K562 (cell line): ENCODE measurements at regions not wholly inside any gene's neighbourhood (a gene's known extent, or its start where the extent isn't known, plus 50 kb on each side); places are given as distances from the start of the nearest gene placed in this dataset.

Experiments
- ATAC-seq: fragments of 200-7000 bp; cut with Tn5 transposase; 3 replicates; pipeline ENCODE4 v1.9.1; 2020; ENCODE audit warnings: moderate library complexity
- BruUV-seq: library from RNA; stranded (reverse); fragments of 400-500 nt; replicated peaks from 2 replicates; lab custom pipeline; 2021; lab: Mats Ljungman, UMichigan
- CTCF ChIA-PET: fragments of 300-600 bp; formaldehyde crosslinking; extraction: SDS; loops from one replicate; lab custom pipeline; 2021; ENCODE audit warnings: low intra/inter-chr PET ratio; lab: Yijun Ruan, JAX
- POLR2A ChIA-PET: fragments of 300-600, 350-650 bp; sonication (Branson Sonifier 250); formaldehyde crosslinking; extraction: SDS; loops from one replicate; lab custom pipeline; 2021; ENCODE audit warnings: antibody characterized with exemption, inconsistent platforms; lab: Yijun Ruan, JAX
- DNase-seq, 4 experiments: peaks; one replicate each; pipeline versions ENCODE4 v3.0.0 to v3.0.0-alpha.2; 2011 to 2018; ENCODE audit warnings: low spot score in 3 of 4, mixed read lengths in 3 of 4; ENCODE audit errors: extremely low read depth in 1 of 4
- FAIRE-seq: peaks from 2 replicates; lab custom pipeline; 2011; peaks lifted over from hg19 to GRCh38; lab: Jason Lieb, UNC
- H2AFZ ChIP-seq: 2 replicates; pipeline ENCODE4 v1.6.0; 2011; ENCODE audit warnings: low read depth, low read length, control low read depth, inconsistent platforms
- H3K27ac ChIP-seq: fragments of 200-600 bp; 3 replicates; pipeline ENCODE4 v1.8.0; 2011; ENCODE audit warnings: low read depth, mild to moderate bottlenecking, control low read depth, inconsistent platforms, low read length, moderate library complexity, mixed read lengths; ENCODE audit errors: extremely low read depth
- H3K27me3 ChIP-seq, 2 experiments: fragments of 300-600 bp in 1 of 2; 2 replicates in 1 of 2; 3 replicates in 1 of 2; pipeline versions ENCODE4 v1.6.0 to v1.8.0; 2011; ENCODE audit warnings: inconsistent platforms in 2 of 2, low read length in 2 of 2, mild to moderate bottlenecking in 1 of 2, mixed read lengths in 1 of 2, moderate library complexity in 1 of 2; ENCODE audit not compliant: control insufficient read depth in 2 of 2, insufficient read depth in 2 of 2
- H3K36me3 ChIP-seq: fragments of 300-600 bp; 3 replicates; pipeline ENCODE4 v1.8.0; 2011; ENCODE audit warnings: mild to moderate bottlenecking, low read length, inconsistent platforms; ENCODE audit not compliant: control insufficient read depth, insufficient read depth
- H3K4me1 ChIP-seq, 2 experiments: fragments of 200-600 bp in 1 of 2; replicated peaks in 1 of 2; 2 replicates in 1 of 2; 3 replicates in 1 of 2; pipeline versions ENCODE4 v1.5.1 to v1.8.0; 2011; ENCODE audit warnings: inconsistent platforms in 2 of 2, low read length in 2 of 2, mild to moderate bottlenecking in 1 of 2, mixed read lengths in 1 of 2, moderate library complexity in 1 of 2; ENCODE audit not compliant: control insufficient read depth in 2 of 2, insufficient read depth in 2 of 2
- H3K4me2 ChIP-seq: 2 replicates; pipeline ENCODE4 v1.6.1; 2011; ENCODE audit warnings: low read length, control low read depth, inconsistent platforms, mixed read lengths; ENCODE audit not compliant: insufficient read depth
- H3K4me3 ChIP-seq: fragments of 200-600 bp; sonication (generic), shearing (Covaris generic); 2 replicates; pipeline ENCODE4 v1.5.1; 2016; ENCODE audit warnings: control low read depth, inconsistent platforms
- H3K79me2 ChIP-seq: fragments of 200-600 bp; 3 replicates; pipeline ENCODE4 v1.8.0; 2011; ENCODE audit warnings: low read length, inconsistent platforms; ENCODE audit not compliant: control insufficient read depth, insufficient read depth
- H3K9ac ChIP-seq, 2 experiments: 2 replicates each; pipeline versions ENCODE4 v1.6.0 to v1.6.1; 2011; ENCODE audit warnings: low read depth in 2 of 2, low read length in 2 of 2, control low read depth in 1 of 2, inconsistent platforms in 1 of 2, mild to moderate bottlenecking in 1 of 2, mixed read lengths in 1 of 2; ENCODE audit not compliant: insufficient read depth in 1 of 2
- H3K9me1 ChIP-seq: one replicate; pipeline ENCODE4 v1.6.0; 2011; ENCODE audit warnings: inconsistent platforms, mild to moderate bottlenecking, low read length, moderate library complexity; ENCODE audit not compliant: control insufficient read depth, insufficient read depth
- H3K9me3 ChIP-seq: replicated peaks from 2 replicates; pipeline ENCODE4 v1.5.1; 2011; ENCODE audit warnings: low read depth, low read length, inconsistent platforms; ENCODE audit not compliant: control insufficient read depth, insufficient read depth
- H4K20me1 ChIP-seq: replicated peaks from 2 replicates; pipeline ENCODE4 v1.6.1; 2011; ENCODE audit warnings: low read length, inconsistent platforms, mixed read lengths; ENCODE audit not compliant: control insufficient read depth, insufficient read depth
- C11orf30 ChIP-seq: fragments of 450-650 bp; IDR thresholded peaks from 2 replicates; pipeline ENCODE4 v1.6.1; 2016; ENCODE audit warnings: low read depth, mild to moderate bottlenecking
- CEBPB ChIP-seq: fragments of 450-650 bp; IDR thresholded peaks from 2 replicates; pipeline ENCODE4 v1.6.1; 2016; ENCODE audit warnings: missing genetic modification characterization, missing compliant biosample characterization
- CTCF ChIP-seq, 3 experiments: IDR thresholded peaks in 2 of 3; conservative IDR thresholded peaks in 1 of 3; 2 replicates each; pipeline ENCODE4 v1.5.1; 2011 to 2012; ENCODE audit warnings: low read length in 3 of 3, mild to moderate bottlenecking in 3 of 3, control low read depth in 2 of 3, improper control_type of control experiment in 1 of 3, inconsistent platforms in 1 of 3, low read depth in 1 of 3, mixed read lengths in 1 of 3, moderate library complexity in 1 of 3; ENCODE audit not compliant: insufficient read depth in 2 of 3
- MAFF ChIP-seq: IDR thresholded peaks from 2 replicates; pipeline ENCODE4 v1.6.1; 2012; ENCODE audit warnings: low read length, improper control_type of control experiment
- MAFG ChIP-seq: fragments of 450-650 bp; conservative IDR thresholded peaks from 2 replicates; pipeline ENCODE4 v1.6.1; 2016; ENCODE audit warnings: missing genetic modification characterization, missing compliant biosample characterization
- MAFK ChIP-seq: IDR thresholded peaks from 2 replicates; pipeline ENCODE4 v1.6.1; 2011; ENCODE audit warnings: low read length, improper control_type of control experiment
- MED1 ChIP-seq: sonication (generic); formaldehyde crosslinking; IDR thresholded peaks from 2 replicates; pipeline ENCODE4 v1.8.1; 2023; ENCODE audit warnings: missing genetic modification reagents, borderline replicate concordance
- POLR2AphosphoS5 ChIP-seq: IDR thresholded peaks from 2 replicates; pipeline ENCODE4 v1.6.1; 2011; ENCODE audit warnings: mild to moderate bottlenecking, low read depth, low read length, moderate library complexity; ENCODE audit not compliant: control insufficient read depth, insufficient read depth
- ZFPM2 ChIP-seq: fragments of 250-450 bp; sonication (Bioruptor Pico); IDR thresholded peaks from 2 replicates; pipeline ENCODE4 v1.5.1; 2022; ENCODE audit warnings: mild to moderate bottlenecking
- ZNF133 ChIP-seq: fragments of 250-450 bp; sonication (Bioruptor Pico); IDR thresholded peaks from 2 replicates; pipeline ENCODE4 v1.4.0; 2020; ENCODE audit warnings: mild to moderate bottlenecking
- ZNF316 ChIP-seq: fragments of 450-650 bp; IDR thresholded peaks from 2 replicates; pipeline ENCODE4 v1.6.1; 2016
- ZNF830 ChIP-seq: fragments of 250-450 bp; sonication (Bioruptor Pico); IDR thresholded peaks from 2 replicates; pipeline ENCODE4 v1.5.0; 2021; ENCODE audit warnings: mild to moderate bottlenecking
- WGBS: fragments of 100-300 bp; shearing (Covaris generic); methylation state at CpG from one replicate; pipeline ENCODE4 v1.1.6; 2016; ENCODE audit warnings: low coverage, mixed read lengths; ENCODE audit not compliant: insufficient coverage; ENCODE audit errors: missing lambda C conversion rate; 5-methylcytosine and 5-hydroxymethylcytosine counted together
- in situ Hi-C: fragments of 300-500 bp; cut with MboI; formaldehyde crosslinking; loops from 4 replicates; pipeline ENCODE4 v1.15.0; 2018; ENCODE audit warnings: inconsistent platforms, mixed read lengths
- intact Hi-C: fragments of 100-400 bp; cut with micrococcal nuclease; formaldehyde crosslinking; loops from 2 replicates; pipeline ENCODE4 v1.14.2; 2022
- TF ChIP-seq, protein P1 (sequence below): sonication (generic); formaldehyde crosslinking; IDR thresholded peaks from 2 replicates; pipeline ENCODE4 v1.8.0; 2022; ENCODE audit warnings: missing genetic modification reagents, mild to moderate bottlenecking, moderate library complexity, borderline replicate concordance
- TF ChIP-seq, protein P2 (sequence below): sonication (generic); formaldehyde crosslinking; IDR thresholded peaks from 2 replicates; pipeline ENCODE4 v1.8.0; 2022; ENCODE audit warnings: mild to moderate bottlenecking, low read depth, missing genetic modification reagents
- TF ChIP-seq, protein P3 (sequence below): sonication (generic); formaldehyde crosslinking; IDR thresholded peaks from 2 replicates; pipeline ENCODE4 v1.8.0; 2022; ENCODE audit warnings: missing genetic modification reagents, mild to moderate bottlenecking, borderline replicate concordance

GRCh38 chr3:17974206-17974841, 231.9 kb upstream of the TBC1D5 start:
- intact Hi-C loops (loop anchor here (10.0 kb wide), 1 partner anchor 540 kb away; no protein-coding TSS in a partner anchor), in situ Hi-C loops (no loop called here)
- H2AFZ ChIP-seq: no peak overlapping the region
- no peaks in the 10 kb centered on the region for H3K79me2 ChIP-seq
- CTCF ChIA-PET: no interaction called here
- no peaks in the 10 kb centered on the region for H3K9me1 ChIP-seq
- no TSS peak for BruUV-seq
- FAIRE-seq: no peak
- H3K4me2 ChIP-seq: no peak overlapping the region
- TF ChIP-seq CEBPB (tag) (no peak), ZNF316 (peak; percentile 95), C11orf30 (peak; percentile 90), CTCF (IDR thresholded peaks at IDR 0.05 in 2 of 3, conservative IDR thresholded peaks at IDR 0.05 in 1 of 3; ENCODE audit: insufficient read depth in 2 of 3, low read depth in 1 of 3, low read length in 3 of 3) (peak in 2 of 3 experiments; percentile 15 to 29; a peak in 1 of 6 replicates), MAFK (peak; percentile 91), MAFG (peak; percentile 91), MED1 (no peak), POLR2AphosphoS5 (no peak), ZFPM2 (no peak), ZNF830 (no peak), ZNF133 (no peak), MAFF (peak; percentile 93)
- TF ChIP-seq, protein P1, sequence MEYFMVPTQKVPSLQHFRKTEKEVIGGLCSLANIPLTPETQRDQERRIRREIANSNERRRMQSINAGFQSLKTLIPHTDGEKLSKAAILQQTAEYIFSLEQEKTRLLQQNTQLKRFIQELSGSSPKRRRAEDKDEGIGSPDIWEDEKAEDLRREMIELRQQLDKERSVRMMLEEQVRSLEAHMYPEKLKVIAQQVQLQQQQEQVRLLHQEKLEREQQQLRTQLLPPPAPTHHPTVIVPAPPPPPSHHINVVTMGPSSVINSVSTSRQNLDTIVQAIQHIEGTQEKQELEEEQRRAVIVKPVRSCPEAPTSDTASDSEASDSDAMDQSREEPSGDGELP (CRISPR knock-in tag): no peak
- TF ChIP-seq, protein P2, sequence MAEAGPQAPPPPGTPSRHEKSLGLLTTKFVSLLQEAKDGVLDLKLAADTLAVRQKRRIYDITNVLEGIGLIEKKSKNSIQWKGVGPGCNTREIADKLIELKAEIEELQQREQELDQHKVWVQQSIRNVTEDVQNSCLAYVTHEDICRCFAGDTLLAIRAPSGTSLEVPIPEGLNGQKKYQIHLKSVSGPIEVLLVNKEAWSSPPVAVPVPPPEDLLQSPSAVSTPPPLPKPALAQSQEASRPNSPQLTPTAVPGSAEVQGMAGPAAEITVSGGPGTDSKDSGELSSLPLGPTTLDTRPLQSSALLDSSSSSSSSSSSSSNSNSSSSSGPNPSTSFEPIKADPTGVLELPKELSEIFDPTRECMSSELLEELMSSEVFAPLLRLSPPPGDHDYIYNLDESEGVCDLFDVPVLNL (CRISPR knock-in tag): no peak
- TF ChIP-seq, protein P3, sequence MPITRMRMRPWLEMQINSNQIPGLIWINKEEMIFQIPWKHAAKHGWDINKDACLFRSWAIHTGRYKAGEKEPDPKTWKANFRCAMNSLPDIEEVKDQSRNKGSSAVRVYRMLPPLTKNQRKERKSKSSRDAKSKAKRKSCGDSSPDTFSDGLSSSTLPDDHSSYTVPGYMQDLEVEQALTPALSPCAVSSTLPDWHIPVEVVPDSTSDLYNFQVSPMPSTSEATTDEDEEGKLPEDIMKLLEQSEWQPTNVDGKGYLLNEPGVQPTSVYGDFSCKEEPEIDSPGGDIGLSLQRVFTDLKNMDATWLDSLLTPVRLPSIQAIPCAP (CRISPR knock-in tag): no peak
- peak in 1 of 4 experiments; percentile 5 for DNase-seq
- no peaks in the 10 kb centered on the region for H4K20me1 ChIP-seq
- H3K27me3 ChIP-seq: no peaks in the 10 kb centered on the region
- H3K9ac ChIP-seq: no peak overlapping the region
- no peaks in the 10 kb centered on the region for H3K4me1 ChIP-seq
- POLR2A ChIA-PET: interaction anchor here (0.5 to 0.8 kb wide), 2 partner anchors 16 to 127 kb away, joined by 3 read pairs; no protein-coding TSS in a partner anchor
- peak; percentile 44; the same call in 1 of the 3 replicates for ATAC-seq
- WGBS: 0% methylated on average over 1 of the region's 1 CpG
- no peak overlapping the region for H3K4me3 ChIP-seq
- no peak overlapping the region for H3K27ac ChIP-seq
- no peaks in the 10 kb centered on the region for H3K9me3 ChIP-seq
- H3K36me3 ChIP-seq: no peaks in the 10 kb centered on the region
